HEK293 (cell line): ENCODE measurements at regions not wholly inside any gene's neighbourhood (a gene's known extent, or its start where the extent isn't known, plus 50 kb on each side); places are given as distances from the start of the nearest gene placed in this dataset.

Experiments
- ATF2 ChIP-seq: fragments of 450-650 bp; formaldehyde crosslinking; IDR thresholded peaks from 2 replicates; pipeline ENCODE4 v1.5.1; 2016; ENCODE audit warnings: missing biosample characterization, missing genetic modification characterization, low read depth
- REST ChIP-seq: fragments of 450-650 bp; formaldehyde crosslinking; IDR thresholded peaks from 2 replicates; pipeline ENCODE4 v1.5.1; 2016; ENCODE audit warnings: missing biosample characterization, missing genetic modification characterization
- TCF7L2 ChIP-seq: IDR thresholded peaks from 2 replicates; pipeline ENCODE4 v1.6.1; 2011; ENCODE audit warnings: low read depth, mild to moderate bottlenecking, inconsistent platforms, low read length, moderate library complexity, borderline replicate concordance
- ZEB2 ChIP-seq: fragments of 450-650 bp; formaldehyde crosslinking; IDR thresholded peaks from 2 replicates; pipeline ENCODE4 v1.5.1; 2016; ENCODE audit warnings: missing biosample characterization, missing genetic modification characterization
- ZNF37A ChIP-seq: fragments of 450-650 bp; IDR thresholded peaks from 2 replicates; pipeline ENCODE4 v1.5.1; 2018; ENCODE audit warnings: missing biosample characterization, missing genetic modification characterization
- ZNF660 ChIP-seq: fragments of 450-650 bp; IDR thresholded peaks from 2 replicates; pipeline ENCODE4 v1.5.1; 2018; ENCODE audit warnings: missing biosample characterization, mild to moderate bottlenecking, missing genetic modification characterization
- TF ChIP-seq, protein P1 (sequence below): fragments of 450-650 bp; formaldehyde crosslinking; IDR thresholded peaks from 2 replicates; pipeline ENCODE4 v1.5.1; 2016; ENCODE audit warnings: missing biosample characterization, missing genetic modification characterization
- TF ChIP-seq, protein P2 (sequence below): fragments of 450-650 bp; formaldehyde crosslinking; IDR thresholded peaks from 2 replicates; pipeline ENCODE4 v1.5.1; 2017; ENCODE audit warnings: missing biosample characterization, missing genetic modification characterization

DNA sequence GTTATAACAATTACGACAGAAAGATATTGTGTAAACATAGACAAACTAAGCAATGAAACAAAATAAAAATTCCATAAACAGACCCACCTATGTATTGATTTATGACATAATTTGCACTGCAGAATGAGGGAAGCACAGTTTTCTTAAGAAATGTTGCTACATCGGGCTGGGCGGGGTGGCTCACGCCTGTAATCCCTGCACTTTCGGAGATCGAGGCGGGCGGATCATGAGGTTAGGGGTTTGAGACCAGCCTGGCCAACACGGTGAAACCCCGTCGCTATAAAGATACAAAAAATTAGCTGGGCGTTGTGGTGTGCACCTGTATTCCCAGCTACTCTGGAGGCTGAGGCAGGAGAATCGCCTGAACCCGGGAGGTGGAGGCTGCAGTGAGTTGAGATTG, 1344.4 kb upstream of the WWC1 start:
- TF ChIP-seq ZNF660 (no peak), TCF7L2 (no peak), ATF2 (tag by site-specific recombination) (no peak), REST (tag by site-specific recombination) (no peak), ZEB2 (tag by site-specific recombination) (no peak), ZNF37A (tag by site-specific recombination) (no peak)
- TF ChIP-seq, protein P1, sequence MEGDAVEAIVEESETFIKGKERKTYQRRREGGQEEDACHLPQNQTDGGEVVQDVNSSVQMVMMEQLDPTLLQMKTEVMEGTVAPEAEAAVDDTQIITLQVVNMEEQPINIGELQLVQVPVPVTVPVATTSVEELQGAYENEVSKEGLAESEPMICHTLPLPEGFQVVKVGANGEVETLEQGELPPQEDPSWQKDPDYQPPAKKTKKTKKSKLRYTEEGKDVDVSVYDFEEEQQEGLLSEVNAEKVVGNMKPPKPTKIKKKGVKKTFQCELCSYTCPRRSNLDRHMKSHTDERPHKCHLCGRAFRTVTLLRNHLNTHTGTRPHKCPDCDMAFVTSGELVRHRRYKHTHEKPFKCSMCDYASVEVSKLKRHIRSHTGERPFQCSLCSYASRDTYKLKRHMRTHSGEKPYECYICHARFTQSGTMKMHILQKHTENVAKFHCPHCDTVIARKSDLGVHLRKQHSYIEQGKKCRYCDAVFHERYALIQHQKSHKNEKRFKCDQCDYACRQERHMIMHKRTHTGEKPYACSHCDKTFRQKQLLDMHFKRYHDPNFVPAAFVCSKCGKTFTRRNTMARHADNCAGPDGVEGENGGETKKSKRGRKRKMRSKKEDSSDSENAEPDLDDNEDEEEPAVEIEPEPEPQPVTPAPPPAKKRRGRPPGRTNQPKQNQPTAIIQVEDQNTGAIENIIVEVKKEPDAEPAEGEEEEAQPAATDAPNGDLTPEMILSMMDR = no peak
- TF ChIP-seq, protein P2, sequence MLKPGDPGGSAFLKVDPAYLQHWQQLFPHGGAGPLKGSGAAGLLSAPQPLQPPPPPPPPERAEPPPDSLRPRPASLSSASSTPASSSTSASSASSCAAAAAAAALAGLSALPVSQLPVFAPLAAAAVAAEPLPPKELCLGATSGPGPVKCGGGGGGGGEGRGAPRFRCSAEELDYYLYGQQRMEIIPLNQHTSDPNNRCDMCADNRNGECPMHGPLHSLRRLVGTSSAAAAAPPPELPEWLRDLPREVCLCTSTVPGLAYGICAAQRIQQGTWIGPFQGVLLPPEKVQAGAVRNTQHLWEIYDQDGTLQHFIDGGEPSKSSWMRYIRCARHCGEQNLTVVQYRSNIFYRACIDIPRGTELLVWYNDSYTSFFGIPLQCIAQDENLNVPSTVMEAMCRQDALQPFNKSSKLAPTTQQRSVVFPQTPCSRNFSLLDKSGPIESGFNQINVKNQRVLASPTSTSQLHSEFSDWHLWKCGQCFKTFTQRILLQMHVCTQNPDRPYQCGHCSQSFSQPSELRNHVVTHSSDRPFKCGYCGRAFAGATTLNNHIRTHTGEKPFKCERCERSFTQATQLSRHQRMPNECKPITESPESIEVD (tag by site-specific recombination) = no peak
